Fibroblast of mammary gland (primary cell): ENCODE measurements at regions not wholly inside any gene's neighbourhood (a gene's known extent, or its start where the extent isn't known, plus 50 kb on each side); places are given as distances from the start of the nearest gene placed in this dataset.
"Not testable (repeated sequence)": the region's sequence is repeated elsewhere in the genome, so short reads cannot be mapped to it uniquely, and the experiment has no call there.

Experiments
- DNase-seq: peaks from one replicate; pipeline ENCODE4 v3.0.0-alpha.2; 2010; ENCODE audit warnings: low read depth
- H3K4me3 ChIP-seq: 2 replicates; pipeline ENCODE4 v1.5.1; 2011; ENCODE audit warnings: low read depth, mild to moderate bottlenecking, low read length, moderate library complexity; ENCODE audit not compliant: control insufficient read depth
- TF ChIP-seq, protein P1 (sequence below): conservative IDR thresholded peaks from 2 replicates; pipeline ENCODE4 v1.5.1; 2011; ENCODE audit warnings: low read depth, low read length, inconsistent platforms; ENCODE audit not compliant: control insufficient read depth, insufficient read depth

GRCh38 chr14:25322784-25323183 is 272.8 kb upstream of the STXBP6 start:
- H3K4me3 ChIP-seq: no peak overlapping the region
- no peak for DNase-seq
- TF ChIP-seq, protein P1, sequence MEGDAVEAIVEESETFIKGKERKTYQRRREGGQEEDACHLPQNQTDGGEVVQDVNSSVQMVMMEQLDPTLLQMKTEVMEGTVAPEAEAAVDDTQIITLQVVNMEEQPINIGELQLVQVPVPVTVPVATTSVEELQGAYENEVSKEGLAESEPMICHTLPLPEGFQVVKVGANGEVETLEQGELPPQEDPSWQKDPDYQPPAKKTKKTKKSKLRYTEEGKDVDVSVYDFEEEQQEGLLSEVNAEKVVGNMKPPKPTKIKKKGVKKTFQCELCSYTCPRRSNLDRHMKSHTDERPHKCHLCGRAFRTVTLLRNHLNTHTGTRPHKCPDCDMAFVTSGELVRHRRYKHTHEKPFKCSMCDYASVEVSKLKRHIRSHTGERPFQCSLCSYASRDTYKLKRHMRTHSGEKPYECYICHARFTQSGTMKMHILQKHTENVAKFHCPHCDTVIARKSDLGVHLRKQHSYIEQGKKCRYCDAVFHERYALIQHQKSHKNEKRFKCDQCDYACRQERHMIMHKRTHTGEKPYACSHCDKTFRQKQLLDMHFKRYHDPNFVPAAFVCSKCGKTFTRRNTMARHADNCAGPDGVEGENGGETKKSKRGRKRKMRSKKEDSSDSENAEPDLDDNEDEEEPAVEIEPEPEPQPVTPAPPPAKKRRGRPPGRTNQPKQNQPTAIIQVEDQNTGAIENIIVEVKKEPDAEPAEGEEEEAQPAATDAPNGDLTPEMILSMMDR: no peak

DNA sequence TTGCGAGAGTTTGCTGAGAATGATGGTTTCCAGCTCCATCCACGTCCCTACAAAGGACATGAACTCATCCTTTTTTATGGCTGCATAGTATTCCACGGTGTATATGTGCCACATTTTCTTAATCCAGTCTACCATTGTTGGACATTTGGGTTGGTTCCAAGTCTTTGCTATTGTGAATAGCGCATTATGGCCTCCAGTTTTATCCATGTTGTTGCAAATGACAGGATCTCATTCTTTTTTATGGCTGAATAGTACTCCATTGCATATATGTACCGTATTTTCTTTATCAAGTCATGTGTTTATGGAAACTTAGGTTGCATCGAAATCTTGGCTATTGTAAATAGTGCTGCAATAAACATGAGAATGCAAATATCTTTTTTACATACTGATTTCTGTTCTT is 266.1 kb upstream of the STXBP6 start:
- DNase-seq, H3K4me3 ChIP-seq: not testable (repeated sequence)

- peak; percentile 4 for DNase-seq
- H3K4me3 ChIP-seq: no peak overlapping the region
- TF ChIP-seq, protein P1: no peak
Observed at GRCh38 chr14:25308244-25308643, 258.3 kb upstream of the STXBP6 start.

GRCh38 chr14:25303934-25304333 is 254.0 kb upstream of the STXBP6 start:
- TF ChIP-seq, protein P1: no peak
- DNase-seq: no peak
- H3K4me3 ChIP-seq: no peak overlapping the region

DNA sequence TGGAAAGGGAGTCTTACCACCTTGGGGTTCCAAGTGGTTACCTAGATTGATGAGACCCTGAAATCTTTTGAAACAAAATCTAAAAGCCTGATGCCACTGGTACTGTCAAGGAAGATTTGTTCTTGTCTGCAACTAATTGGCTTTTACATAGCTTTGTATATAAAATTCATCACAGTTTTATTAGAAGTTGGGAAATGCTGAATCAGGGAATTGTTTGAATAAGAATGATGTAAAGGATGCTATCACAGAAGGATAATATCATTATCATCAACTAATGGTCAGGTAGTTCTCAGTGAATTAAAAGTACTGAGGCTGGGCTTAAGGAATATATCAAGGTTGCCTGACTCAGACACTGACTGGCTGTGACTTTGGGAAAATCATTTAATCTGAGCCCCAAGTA is 248.3 kb upstream of the STXBP6 start:
- no peak for DNase-seq
- TF ChIP-seq, protein P1: no peak
- H3K4me3 ChIP-seq: no peak overlapping the region

- not testable (repeated sequence) for DNase-seq
Observed at GRCh38 chr14:25290154-25290553, 240.2 kb upstream of the STXBP6 start.

DNA sequence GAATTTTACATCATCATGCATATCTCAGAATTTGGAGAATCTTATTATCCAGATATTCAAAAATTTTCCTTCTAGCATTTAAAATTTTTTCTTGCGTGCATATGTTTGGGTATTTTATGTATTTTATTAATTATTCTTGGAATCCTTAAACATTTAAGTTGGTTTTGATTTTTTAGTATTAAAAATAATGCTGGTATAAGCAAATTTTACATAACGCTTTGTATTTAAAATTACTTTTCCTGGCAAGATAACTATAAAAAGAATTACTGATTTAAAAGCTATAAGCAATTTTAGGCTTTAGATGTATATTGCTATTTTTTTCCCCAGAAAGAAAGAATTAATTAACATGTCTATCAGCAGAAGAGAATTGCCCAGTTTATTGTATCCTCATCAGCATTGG is 224.6 kb upstream of the STXBP6 start:
- TF ChIP-seq, protein P1: no peak
- no peak for DNase-seq
- no peak overlapping the region for H3K4me3 ChIP-seq

More at GRCh38 chr14:25290154-25290553, 240.2 kb upstream of the STXBP6 start:
- H3K4me3 ChIP-seq: not testable (repeated sequence)

DNA sequence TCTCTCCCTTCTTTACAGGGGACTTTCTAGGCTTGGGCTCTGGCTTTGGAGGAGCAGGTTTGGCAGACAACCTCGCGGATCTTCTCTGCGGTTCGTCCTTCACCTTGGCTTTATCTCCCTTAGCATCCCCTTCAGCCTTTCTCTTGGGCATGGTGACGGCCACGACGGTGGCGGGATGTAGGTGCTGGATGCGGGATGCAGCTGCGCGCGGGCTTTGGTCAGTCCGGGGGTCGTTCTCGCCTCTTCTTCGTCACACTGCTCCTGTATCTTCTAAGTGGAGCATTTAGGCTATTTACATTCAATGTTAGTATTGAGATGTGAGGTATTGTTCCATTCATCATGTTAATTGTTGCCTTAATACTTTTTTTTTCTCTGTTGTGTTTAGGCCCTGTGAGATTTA is 217.2 kb upstream of the STXBP6 start:
- TF ChIP-seq, protein P1: no peak
- H3K4me3 ChIP-seq: no peak overlapping the region
- no peak for DNase-seq
